Caco-2 (cell line): ENCODE measurements at regions not wholly inside any gene's neighbourhood (a gene's known extent, or its start where the extent isn't known, plus 50 kb on each side); places are given as distances from the start of the nearest gene placed in this dataset.
"Not testable (repeated sequence)": the region's sequence is repeated elsewhere in the genome, so short reads cannot be mapped to it uniquely, and the experiment has no call there.

ENCODE experiments used
- BruUV-seq: library from RNA; stranded (reverse); fragments of 400-500 nt; replicated peaks from 2 replicates; lab custom pipeline; 2021; lab: Mats Ljungman, UMichigan
- CTCF ChIA-PET: fragments of 300-600 bp; sonication (Branson Sonifier 250); formaldehyde crosslinking; loops from one replicate; lab custom pipeline; 2022; ENCODE audit warnings: antibody characterized with exemption; lab: Charles Lee
- POLR2A ChIA-PET: fragments of 300-600 bp; sonication (Branson Sonifier 250); formaldehyde crosslinking; loops from one replicate; lab custom pipeline; 2022; ENCODE audit warnings: antibody characterized with exemption; lab: Charles Lee
- DNase-seq, 2 experiments: peaks; one replicate each; pipeline versions ENCODE4 v3.0.0 to v3.0.0-alpha.2; 2020 to 2022
- H3K27me3 ChIP-seq: replicated peaks from 2 replicates; pipeline ENCODE4 v1.6.0; 2011; ENCODE audit warnings: low read length; ENCODE audit not compliant: control insufficient read depth, insufficient read depth
- H3K36me3 ChIP-seq: 2 replicates; pipeline ENCODE4 v1.5.1; 2011; ENCODE audit warnings: low read length; ENCODE audit not compliant: control insufficient read depth, insufficient read depth
- H3K4me1 ChIP-seq: fragments of 250-450 bp; sonication (Bioruptor Pico); 2 replicates; pipeline ENCODE4 v1.5.1; 2020; ENCODE audit warnings: mild to moderate bottlenecking
- H3K4me3 ChIP-seq: 2 replicates; pipeline ENCODE4 v1.5.1; 2011; ENCODE audit warnings: low read depth, mild to moderate bottlenecking, control low read depth, low read length
- H3K9me3 ChIP-seq: fragments of 250-450 bp; sonication (Bioruptor Pico); 2 replicates; pipeline ENCODE4 v1.5.1; 2020; ENCODE audit warnings: mild to moderate bottlenecking, moderate library complexity
- H3K27ac Mint-ChIP-seq: one replicate; pipeline ENCODE4 v1.8.0; 2022; ENCODE audit warnings: mixed read lengths; ENCODE audit not compliant: unreplicated experiment
- H3K27me3 Mint-ChIP-seq: one replicate; pipeline ENCODE4 v1.8.0; 2022; ENCODE audit warnings: mixed read lengths; ENCODE audit not compliant: insufficient read depth, unreplicated experiment
- H3K36me3 Mint-ChIP-seq: one replicate; pipeline ENCODE4 v1.8.0; 2022; ENCODE audit warnings: mild to moderate bottlenecking, mixed read lengths; ENCODE audit not compliant: insufficient read depth, unreplicated experiment
- H3K4me1 Mint-ChIP-seq: one replicate; pipeline ENCODE4 v1.8.0; 2022; ENCODE audit warnings: low read depth, mixed read lengths; ENCODE audit not compliant: unreplicated experiment
- H3K4me3 Mint-ChIP-seq: one replicate; pipeline ENCODE4 v1.8.0; 2022; ENCODE audit warnings: mild to moderate bottlenecking, moderate library complexity, mixed read lengths; ENCODE audit not compliant: unreplicated experiment
- H3K9me3 Mint-ChIP-seq: one replicate; pipeline ENCODE4 v1.8.0; 2022; ENCODE audit warnings: mixed read lengths; ENCODE audit not compliant: unreplicated experiment
- intact Hi-C: fragments of 100-400 bp; cut with micrococcal nuclease; formaldehyde crosslinking; loops from one replicate; pipeline ENCODE4 v1.10.0; 2022; ENCODE audit not compliant: unreplicated experiment
- TF ChIP-seq, protein P1 (sequence below), 2 experiments: fragments of 200-600 bp in 1 of 2; IDR thresholded peaks; 1 replicate in 1 of 2; 2 replicates in 1 of 2; pipeline versions ENCODE4 v1.5.1 to v1.8.0; 2011 to 2022; ENCODE audit warnings: antibody characterized with exemption in 1 of 2, control low read depth in 1 of 2, inconsistent platforms in 1 of 2, low read depth in 1 of 2, low read length in 1 of 2, mild to moderate bottlenecking in 1 of 2, moderate library complexity in 1 of 2; ENCODE audit not compliant: insufficient read depth in 1 of 2, severe bottlenecking in 1 of 2, unreplicated experiment in 1 of 2

GRCh38 chr12:84408936-84409335 is 503.7 kb downstream of the SLC6A15 start:
- no TSS peak for BruUV-seq
- no peak for DNase-seq
- TF ChIP-seq, protein P1, sequence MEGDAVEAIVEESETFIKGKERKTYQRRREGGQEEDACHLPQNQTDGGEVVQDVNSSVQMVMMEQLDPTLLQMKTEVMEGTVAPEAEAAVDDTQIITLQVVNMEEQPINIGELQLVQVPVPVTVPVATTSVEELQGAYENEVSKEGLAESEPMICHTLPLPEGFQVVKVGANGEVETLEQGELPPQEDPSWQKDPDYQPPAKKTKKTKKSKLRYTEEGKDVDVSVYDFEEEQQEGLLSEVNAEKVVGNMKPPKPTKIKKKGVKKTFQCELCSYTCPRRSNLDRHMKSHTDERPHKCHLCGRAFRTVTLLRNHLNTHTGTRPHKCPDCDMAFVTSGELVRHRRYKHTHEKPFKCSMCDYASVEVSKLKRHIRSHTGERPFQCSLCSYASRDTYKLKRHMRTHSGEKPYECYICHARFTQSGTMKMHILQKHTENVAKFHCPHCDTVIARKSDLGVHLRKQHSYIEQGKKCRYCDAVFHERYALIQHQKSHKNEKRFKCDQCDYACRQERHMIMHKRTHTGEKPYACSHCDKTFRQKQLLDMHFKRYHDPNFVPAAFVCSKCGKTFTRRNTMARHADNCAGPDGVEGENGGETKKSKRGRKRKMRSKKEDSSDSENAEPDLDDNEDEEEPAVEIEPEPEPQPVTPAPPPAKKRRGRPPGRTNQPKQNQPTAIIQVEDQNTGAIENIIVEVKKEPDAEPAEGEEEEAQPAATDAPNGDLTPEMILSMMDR (IDR thresholded peaks at IDR 0.05; ENCODE audit: insufficient read depth in 1 of 2, low read depth in 1 of 2, low read length in 1 of 2, severe bottlenecking in 1 of 2, unreplicated experiment in 1 of 2), result no peak
- Histone ChIP-seq H3K4me3 (no peak overlapping the region), H3K36me3 (no peaks in the 10 kb centered on the region), H3K9me3 (no peaks in the 10 kb centered on the region), H3K27me3 (no peaks in the 10 kb centered on the region), H3K4me1 (no peaks in the 10 kb centered on the region)
- ChIA-PET CTCF (no interaction called here), POLR2A (no interaction called here)
- H3K27ac Mint-ChIP-seq, result no peak overlapping the region
- intact Hi-C loops, result no loop called here
- no peaks in the 10 kb centered on the region for H3K27me3 Mint-ChIP-seq
- H3K9me3 Mint-ChIP-seq, result peaks cover 10% of the 10 kb centered on the region
- no peak overlapping the region for H3K4me3 Mint-ChIP-seq
- no peaks in the 10 kb centered on the region for H3K4me1 Mint-ChIP-seq
- H3K36me3 Mint-ChIP-seq, result no peaks in the 10 kb centered on the region

DNA sequence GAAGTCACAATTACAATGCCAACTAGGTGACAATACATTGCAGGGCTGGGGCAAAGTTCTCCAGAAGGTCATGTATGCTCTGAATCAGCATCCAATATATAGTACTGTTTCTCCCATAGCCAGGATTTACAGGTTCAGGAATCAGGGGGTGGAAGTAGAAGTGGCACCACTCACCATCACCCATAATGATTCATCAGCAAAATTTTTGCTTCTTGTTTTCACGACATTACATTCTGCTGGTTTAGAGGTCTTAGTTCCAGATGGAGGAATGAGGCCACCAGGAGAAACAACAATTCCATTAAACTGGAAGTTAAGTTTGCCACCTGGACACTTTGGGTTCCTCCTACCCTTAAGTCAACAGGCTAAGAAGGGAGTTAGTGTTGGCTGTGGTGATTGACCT is 505.9 kb downstream of the SLC6A15 start:
- DNase-seq, CTCF ChIA-PET, H3K36me3 ChIP-seq, H3K27ac Mint-ChIP-seq, H3K4me3 ChIP-seq, H3K9me3 ChIP-seq, intact Hi-C loops, H3K4me1 Mint-ChIP-seq, H3K4me1 ChIP-seq, H3K27me3 ChIP-seq, POLR2A ChIA-PET, H3K9me3 Mint-ChIP-seq, H3K4me3 Mint-ChIP-seq, H3K27me3 Mint-ChIP-seq, BruUV-seq, H3K36me3 Mint-ChIP-seq: not testable (repeated sequence)

GRCh38 chr12:84397846-84398245 is 514.8 kb downstream of the SLC6A15 start:
- H3K4me3 ChIP-seq, result no peak overlapping the region
- Mint-ChIP-seq H3K9me3 (no peaks in the 10 kb centered on the region), H3K4me3 (no peak overlapping the region), H3K27me3 (no peaks in the 10 kb centered on the region), H3K36me3 (no peaks in the 10 kb centered on the region), H3K27ac (no peak overlapping the region), H3K4me1 (no peaks in the 10 kb centered on the region)
- no peaks in the 10 kb centered on the region for H3K9me3 ChIP-seq
- no peaks in the 10 kb centered on the region for H3K27me3 ChIP-seq
- no TSS peak for BruUV-seq
- TF ChIP-seq, protein P1 (IDR thresholded peaks at IDR 0.05; ENCODE audit: insufficient read depth in 1 of 2, low read depth in 1 of 2, low read length in 1 of 2, severe bottlenecking in 1 of 2, unreplicated experiment in 1 of 2), result no peak
- intact Hi-C loops, result no loop called here
- ChIA-PET CTCF (no interaction called here), POLR2A (no interaction called here)
- H3K36me3 ChIP-seq, result no peaks in the 10 kb centered on the region
- H3K4me1 ChIP-seq, result no peaks in the 10 kb centered on the region
- no peak for DNase-seq

GRCh38 chr12:84397263-84397662 is 515.3 kb downstream of the SLC6A15 start:
- Histone ChIP-seq H3K4me3 (no peak overlapping the region), H3K9me3 (no peaks in the 10 kb centered on the region), H3K27me3 (no peaks in the 10 kb centered on the region), H3K4me1 (no peaks in the 10 kb centered on the region), H3K36me3 (no peaks in the 10 kb centered on the region)
- Mint-ChIP-seq H3K4me1 (no peaks in the 10 kb centered on the region), H3K4me3 (no peak overlapping the region), H3K27ac (no peak overlapping the region), H3K36me3 (no peaks in the 10 kb centered on the region), H3K27me3 (no peaks in the 10 kb centered on the region), H3K9me3 (peaks cover under 1% of the 10 kb centered on the region)
- TF ChIP-seq, protein P1 (IDR thresholded peaks at IDR 0.05; ENCODE audit: insufficient read depth in 1 of 2, low read depth in 1 of 2, low read length in 1 of 2, severe bottlenecking in 1 of 2, unreplicated experiment in 1 of 2), result no peak
- no TSS peak for BruUV-seq
- intact Hi-C loops, result no loop called here
- DNase-seq, result no peak
- ChIA-PET CTCF (no interaction called here), POLR2A (no interaction called here)

DNA sequence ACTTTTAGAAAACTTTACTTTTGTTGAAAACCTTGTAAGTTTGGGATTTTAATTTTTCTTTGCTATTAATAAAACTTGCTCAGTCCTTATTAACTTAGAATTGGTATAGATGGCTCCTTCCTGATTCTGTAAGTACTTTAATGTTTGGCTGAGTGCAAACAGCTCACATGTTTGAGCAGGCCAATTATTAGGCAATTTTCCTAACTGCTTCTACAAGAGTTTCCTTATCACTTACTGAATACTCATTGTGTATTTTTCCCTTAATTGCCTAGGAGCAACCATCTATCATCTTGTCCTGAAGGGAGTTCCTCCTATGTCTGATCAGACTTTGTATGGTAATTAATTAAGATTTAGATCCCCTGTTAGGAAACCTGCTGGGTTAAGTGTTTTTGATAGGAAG is 521.4 kb downstream of the SLC6A15 start:
- H3K9me3 Mint-ChIP-seq, result peaks cover 12% of the 10 kb centered on the region
- H3K27me3 Mint-ChIP-seq, H3K27ac Mint-ChIP-seq, H3K9me3 ChIP-seq, H3K4me1 ChIP-seq, H3K4me3 Mint-ChIP-seq, H3K27me3 ChIP-seq, H3K36me3 Mint-ChIP-seq, H3K36me3 ChIP-seq, BruUV-seq, H3K4me1 Mint-ChIP-seq, DNase-seq, H3K4me3 ChIP-seq, intact Hi-C loops, CTCF ChIA-PET, POLR2A ChIA-PET: not testable (repeated sequence)
